Right lobe of liver (tissue), 6 donors: ENCODE measurements at regions not wholly inside any gene's neighbourhood (a gene's known extent, or its start where the extent isn't known, plus 50 kb on each side); places are given as distances from the start of the nearest gene placed in this dataset.

Source experiments
- ATAC-seq, 4 donors: fragments of 200-7000 bp; cut with Tn5 transposase; one replicate each; pipeline ENCODE4 v1.9.1; 2020; ENCODE audit warnings: mild to moderate bottlenecking in 4 of 4, moderate library complexity in 4 of 4
- DNase-seq, 3 donors: peaks; one replicate each; pipeline ENCODE4 v3.0.0-alpha.2; 2020
- H3K27ac ChIP-seq, 3 donors: fragments of 200-600 bp; one replicate each; pipeline ENCODE4 v1.8.0; 2022
- H3K27me3 ChIP-seq, 2 donors: fragments of 200-600 bp; one replicate each; pipeline ENCODE4 v1.8.0; 2022
- H3K36me3 ChIP-seq, 4 donors: fragments of 200-600 bp; sonication (generic) in 1 of 4; one replicate each; pipeline versions ENCODE4 v1.5.1 to v1.8.0; 2017 to 2022; ENCODE audit warnings: control low read depth in 1 of 4
- H3K4me1 ChIP-seq, 4 donors: fragments of 200-600 bp; sonication (generic) in 1 of 4; one replicate each; pipeline versions ENCODE4 v1.5.1 to v1.8.0; 2017 to 2022; ENCODE audit warnings: control low read depth in 1 of 4
- H3K4me3 ChIP-seq, 3 donors: fragments of 200-600 bp; one replicate each; pipeline ENCODE4 v1.8.0; 2022
- H3K9me3 ChIP-seq, 4 donors: fragments of 200-600 bp; sonication (generic) in 1 of 4; one replicate each; pipeline versions ENCODE4 v1.5.1 to v1.8.0; 2017 to 2022; ENCODE audit warnings: control low read depth in 1 of 4
- POLR2A ChIP-seq: fragments of 450-650 bp; IDR thresholded peaks from one replicate; pipeline ENCODE4 v1.6.1; 2017; ENCODE audit warnings: antibody characterized with exemption, mild to moderate bottlenecking
- WGBS: methylation state at CpG from one replicate; pipeline ENCODE4 v1.1.6; 2018; ENCODE audit warnings: low coverage, low lambda C conversion rate; ENCODE audit not compliant: insufficient coverage; ENCODE audit errors: missing lambda C conversion rate; 5-methylcytosine and 5-hydroxymethylcytosine counted together
- intact Hi-C, 2 donors: fragments of 100-400 bp; cut with DNase I; formaldehyde crosslinking; loops; one replicate each; pipeline versions ENCODE4 v1.11.2 to v1.14.1; 2022
- TF ChIP-seq, protein P1 (sequence below), 4 donors: fragments of 200-600 bp in 3 of 4; fragments of 450-650 bp in 1 of 4; IDR thresholded peaks; one replicate each; pipeline versions ENCODE4 v1.5.1 to v1.8.0; 2016 to 2022; ENCODE audit warnings: antibody characterized with exemption in 4 of 4, mild to moderate bottlenecking in 2 of 4
- donor health status: DM: no; HTN: yes; CAD: no.
- donor health status: DM: no; HTN: no; CAD: no.
- donor health status: DM: no; HTN: no; CAD: no.
- donor health status: DM: no; HTN: yes; CAD: no.
- donor health status: DM: no; HTN: yes; CAD: no.

DNA sequence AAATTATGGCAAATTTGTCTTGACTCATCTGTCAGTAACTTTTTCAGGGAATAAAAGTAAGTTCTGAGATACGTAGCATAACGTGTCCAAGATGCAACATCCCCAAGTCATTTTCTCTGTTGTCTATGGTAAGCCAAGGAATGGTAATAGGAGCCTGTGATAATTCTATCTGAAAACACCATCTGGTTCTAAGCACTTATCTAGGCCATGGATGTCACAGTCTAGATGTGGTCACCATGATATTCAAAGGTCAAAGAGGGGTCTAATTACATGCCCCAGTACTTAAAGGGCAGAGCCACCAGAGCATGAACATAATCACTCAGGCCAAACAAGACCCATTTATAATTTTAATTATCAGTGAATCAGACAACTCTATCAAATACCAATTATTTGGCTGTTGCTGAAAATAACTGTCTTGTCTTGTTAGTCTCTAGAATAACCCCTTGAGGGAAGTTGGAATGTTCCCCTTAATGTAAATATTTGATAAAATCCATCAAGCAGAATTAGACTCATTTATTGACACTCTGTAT is 225.1 kb upstream of the MPPED2 start:
- H3K9me3 ChIP-seq = no peaks in the 10 kb centered on the region
- intact Hi-C loops = no loop called here
- H3K4me1 ChIP-seq = no peaks in the 10 kb centered on the region
- H3K27ac ChIP-seq = no peak overlapping the region
- H3K36me3 ChIP-seq = no peaks in the 10 kb centered on the region
- H3K4me3 ChIP-seq = no peak overlapping the region
- H3K27me3 ChIP-seq = no peaks in the 10 kb centered on the region
- WGBS = 91% methylated on average over 2 of the region's 2 CpGs
- DNase-seq (no peak), ATAC-seq (no peak)
- no peak for TF ChIP-seq POLR2A
- TF ChIP-seq, protein P1, sequence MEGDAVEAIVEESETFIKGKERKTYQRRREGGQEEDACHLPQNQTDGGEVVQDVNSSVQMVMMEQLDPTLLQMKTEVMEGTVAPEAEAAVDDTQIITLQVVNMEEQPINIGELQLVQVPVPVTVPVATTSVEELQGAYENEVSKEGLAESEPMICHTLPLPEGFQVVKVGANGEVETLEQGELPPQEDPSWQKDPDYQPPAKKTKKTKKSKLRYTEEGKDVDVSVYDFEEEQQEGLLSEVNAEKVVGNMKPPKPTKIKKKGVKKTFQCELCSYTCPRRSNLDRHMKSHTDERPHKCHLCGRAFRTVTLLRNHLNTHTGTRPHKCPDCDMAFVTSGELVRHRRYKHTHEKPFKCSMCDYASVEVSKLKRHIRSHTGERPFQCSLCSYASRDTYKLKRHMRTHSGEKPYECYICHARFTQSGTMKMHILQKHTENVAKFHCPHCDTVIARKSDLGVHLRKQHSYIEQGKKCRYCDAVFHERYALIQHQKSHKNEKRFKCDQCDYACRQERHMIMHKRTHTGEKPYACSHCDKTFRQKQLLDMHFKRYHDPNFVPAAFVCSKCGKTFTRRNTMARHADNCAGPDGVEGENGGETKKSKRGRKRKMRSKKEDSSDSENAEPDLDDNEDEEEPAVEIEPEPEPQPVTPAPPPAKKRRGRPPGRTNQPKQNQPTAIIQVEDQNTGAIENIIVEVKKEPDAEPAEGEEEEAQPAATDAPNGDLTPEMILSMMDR (IDR thresholded peaks at IDR 0.05) = no peak

DNA sequence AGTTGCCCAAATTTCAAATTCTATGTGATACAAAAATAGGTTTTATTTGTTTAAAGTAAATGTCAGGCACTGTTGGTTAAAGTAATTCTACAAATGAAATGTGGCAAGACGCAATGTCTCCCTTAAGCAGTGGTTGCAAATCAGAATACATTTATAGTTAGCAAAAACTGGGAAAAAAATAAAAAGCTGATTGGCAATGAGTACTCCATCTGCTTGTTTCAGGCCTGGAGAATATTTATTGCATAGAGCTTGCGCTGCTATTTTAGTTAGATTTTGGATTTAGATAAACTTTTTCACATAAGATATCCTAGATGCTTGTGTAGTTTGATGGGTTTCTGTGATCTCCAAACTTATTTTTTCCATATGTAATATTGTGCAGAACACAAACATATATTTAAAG is 224.0 kb upstream of the MPPED2 start:
- Histone ChIP-seq H3K9me3 (no peaks in the 10 kb centered on the region), H3K4me1 (no peaks in the 10 kb centered on the region), H3K27me3 (no peaks in the 10 kb centered on the region), H3K4me3 (no peak overlapping the region), H3K36me3 (no peaks in the 10 kb centered on the region), H3K27ac (no peak overlapping the region)
- ATAC-seq (no peak), DNase-seq (no peak)
- TF ChIP-seq, protein P1 (IDR thresholded peaks at IDR 0.05) = no peak
- no peak for TF ChIP-seq POLR2A
- intact Hi-C loops = no loop called here
- WGBS = 79% methylated on average over 2 of the region's 2 CpGs

DNA sequence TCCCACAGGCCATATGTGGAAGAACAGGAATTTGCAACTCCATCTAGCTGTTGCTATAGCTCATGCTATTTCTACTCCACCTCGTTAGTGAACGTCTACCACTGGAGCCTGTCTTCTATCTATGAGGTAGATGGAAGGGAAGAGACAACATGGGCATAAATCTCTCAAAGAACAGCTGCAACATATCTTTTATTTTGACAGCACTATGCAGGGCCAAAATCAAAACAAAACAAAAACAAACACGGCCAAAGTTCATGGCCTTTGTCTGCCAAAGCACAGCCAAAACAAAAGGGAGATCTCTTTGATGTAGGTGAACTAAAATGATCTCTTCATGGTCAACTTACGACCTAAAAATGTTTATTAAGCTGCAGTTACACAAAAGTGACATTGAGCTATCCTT is 215.2 kb upstream of the MPPED2 start:
- H3K9me3 ChIP-seq = no peaks in the 10 kb centered on the region
- no peaks in the 10 kb centered on the region for H3K36me3 ChIP-seq
- WGBS = 16% methylated on average over 4 of the region's 4 CpGs
- DNase-seq = no peak
- intact Hi-C loops = no loop called here
- H3K27ac ChIP-seq = peak overlapping the region in 1 of 3 donors; percentile 18
- no peak for TF ChIP-seq POLR2A
- TF ChIP-seq, protein P1 (IDR thresholded peaks at IDR 0.05) = no peak
- peaks cover 0 to 24% (median 10%) of the 10 kb centered on the region in 4 donors for H3K4me1 ChIP-seq
- peak; percentile 84 to 92 (median 87) for ATAC-seq
- H3K27me3 ChIP-seq = no peaks in the 10 kb centered on the region
- no peak overlapping the region for H3K4me3 ChIP-seq

DNA sequence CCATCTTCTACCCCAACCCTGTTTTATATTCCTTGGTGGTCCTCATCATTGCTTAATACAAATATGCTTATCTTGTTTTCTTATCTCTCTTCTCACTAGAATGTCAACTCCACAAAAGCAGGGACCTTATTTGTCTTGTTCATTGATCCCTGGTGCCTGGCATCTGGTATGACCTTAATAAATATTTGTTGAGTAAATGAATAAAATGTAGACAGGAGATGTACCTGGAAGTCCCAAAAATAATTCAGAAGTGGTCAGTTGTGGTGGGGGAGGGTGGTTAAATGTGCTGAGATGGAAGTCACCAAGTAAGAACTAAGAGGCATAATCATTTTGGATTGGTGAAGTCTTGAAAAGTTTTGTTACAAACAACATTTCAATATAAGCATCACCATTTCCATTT is 214.8 kb upstream of the MPPED2 start:
- peaks cover 0 to 24% (median 10%) of the 10 kb centered on the region in 4 donors for H3K4me1 ChIP-seq
- DNase-seq = no peak
- no peaks in the 10 kb centered on the region for H3K27me3 ChIP-seq
- intact Hi-C loops = no loop called here
- no peaks in the 10 kb centered on the region for H3K9me3 ChIP-seq
- no peak overlapping the region for H3K4me3 ChIP-seq
- peak; percentile 74 to 89 (median 79) for ATAC-seq
- no peak overlapping the region for H3K27ac ChIP-seq
- TF ChIP-seq, protein P1 (IDR thresholded peaks at IDR 0.05) = no peak
- TF ChIP-seq POLR2A = no peak
- no peaks in the 10 kb centered on the region for H3K36me3 ChIP-seq
